GM19025 (cell line): ENCODE measurements at regions not wholly inside any gene's neighbourhood (a gene's known extent, or its start where the extent isn't known, plus 50 kb on each side); places are given as distances from the start of the nearest gene placed in this dataset.
"Not testable (repeated sequence)": the region's sequence is repeated elsewhere in the genome, so short reads cannot be mapped to it uniquely, and the experiment has no call there.

Experiments
- ATAC-seq: cut with Tn5 transposase; IDR thresholded peaks from one replicate; pipeline ENCODE4 v1.9.1; 2021; ENCODE audit warnings: mild to moderate bottlenecking, low read depth, moderate library complexity; ENCODE audit not compliant: unreplicated experiment

- ATAC-seq = not testable (repeated sequence)
These were observed 4092.8 kb upstream of the TPTE start for GRCh38 chr21:6428498-6429092.

GRCh38 chr21:6429924-6430323 is 4091.5 kb upstream of the TPTE start:
- not testable (repeated sequence) for ATAC-seq

GRCh38 chr21:6433149-6433548 is 4088.2 kb upstream of the TPTE start:
- not testable (repeated sequence) for ATAC-seq

- not testable (repeated sequence) for ATAC-seq
These were observed 4085.2 kb upstream of the TPTE start for GRCh38 chr21:6436205-6436604.

- ATAC-seq = not testable (repeated sequence)
These were observed 4084.2 kb upstream of the TPTE start for GRCh38 chr21:6436971-6437833.

- ATAC-seq = not testable (repeated sequence)
These were observed 4083.6 kb upstream of the TPTE start for GRCh38 chr21:6437834-6438187.

GRCh38 chr21:6439058-6439457 is 4082.3 kb upstream of the TPTE start:
- not testable (repeated sequence) for ATAC-seq

GRCh38 chr21:6454648-6455340 is 4066.6 kb upstream of the TPTE start:
- not testable (repeated sequence) for ATAC-seq

GRCh38 chr21:6456011-6456661 is 4065.2 kb upstream of the TPTE start:
- not testable (repeated sequence) for ATAC-seq

GRCh38 chr21:6459761-6460160 is 4061.6 kb upstream of the TPTE start:
- ATAC-seq = not testable (repeated sequence)

GRCh38 chr21:6461358-6461757 is 4060.0 kb upstream of the TPTE start:
- not testable (repeated sequence) for ATAC-seq

GRCh38 chr21:6464419-6464818 is 4057.0 kb upstream of the TPTE start:
- ATAC-seq = not testable (repeated sequence)

- ATAC-seq = not testable (repeated sequence)
These were observed 4055.2 kb upstream of the TPTE start for GRCh38 chr21:6466081-6466698.

- ATAC-seq = not testable (repeated sequence)
These were observed 4054.7 kb upstream of the TPTE start for GRCh38 chr21:6466707-6467106.

- ATAC-seq = not testable (repeated sequence)
These were observed 4054.1 kb upstream of the TPTE start for GRCh38 chr21:6467189-6467774.

- not testable (repeated sequence) for ATAC-seq
These were observed 4053.5 kb upstream of the TPTE start for GRCh38 chr21:6467907-6468306.

GRCh38 chr21:6468331-6468860 is 4053.0 kb upstream of the TPTE start:
- not testable (repeated sequence) for ATAC-seq

GRCh38 chr21:6474250-6474968 is 4047.0 kb upstream of the TPTE start:
- not testable (repeated sequence) for ATAC-seq

GRCh38 chr21:6481116-6481515 is 4040.3 kb upstream of the TPTE start:
- not testable (repeated sequence) for ATAC-seq
